Fibroblast of mammary gland (primary cell): ENCODE measurements at regions not wholly inside any gene's neighbourhood (a gene's known extent, or its start where the extent isn't known, plus 50 kb on each side); places are given as distances from the start of the nearest gene placed in this dataset.

Experiments
- DNase-seq: peaks from one replicate; pipeline ENCODE4 v3.0.0-alpha.2; 2010; ENCODE audit warnings: low read depth
- H3K4me3 ChIP-seq: 2 replicates; pipeline ENCODE4 v1.5.1; 2011; ENCODE audit warnings: low read depth, mild to moderate bottlenecking, low read length, moderate library complexity; ENCODE audit not compliant: control insufficient read depth
- CTCF ChIP-seq: conservative IDR thresholded peaks from 2 replicates; pipeline ENCODE4 v1.5.1; 2011; ENCODE audit warnings: low read depth, low read length, inconsistent platforms; ENCODE audit not compliant: control insufficient read depth, insufficient read depth

GRCh38 chr5:2492476-2492875 is 259.0 kb downstream of the IRX2 start:
- no peak for DNase-seq
- TF ChIP-seq CTCF, result no peak
- H3K4me3 ChIP-seq, result no peak overlapping the region

DNA sequence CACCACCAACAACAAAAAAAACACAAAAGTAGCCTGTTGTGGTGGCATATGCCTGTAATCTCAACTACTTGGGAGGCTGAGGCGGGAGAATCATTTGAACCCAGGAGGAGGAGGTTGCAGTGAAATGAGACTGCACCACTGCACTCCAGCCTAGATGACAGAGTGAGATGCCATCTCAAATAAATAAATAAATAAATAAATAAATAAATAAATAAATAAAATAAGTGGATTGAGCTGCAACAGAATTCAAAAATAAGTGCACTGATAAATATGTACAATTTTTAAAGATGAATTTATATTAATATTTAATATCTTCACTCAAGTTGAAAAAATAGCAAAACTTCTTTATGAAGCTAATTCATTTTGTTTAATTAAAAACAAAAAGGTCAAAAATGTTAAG is 259.6 kb downstream of the IRX2 start:
- TF ChIP-seq CTCF, result no peak
- no peak for DNase-seq
- no peak overlapping the region for H3K4me3 ChIP-seq

GRCh38 chr5:2489306-2489705 is 262.2 kb downstream of the IRX2 start:
- no peak for TF ChIP-seq CTCF
- no peak for DNase-seq

DNA sequence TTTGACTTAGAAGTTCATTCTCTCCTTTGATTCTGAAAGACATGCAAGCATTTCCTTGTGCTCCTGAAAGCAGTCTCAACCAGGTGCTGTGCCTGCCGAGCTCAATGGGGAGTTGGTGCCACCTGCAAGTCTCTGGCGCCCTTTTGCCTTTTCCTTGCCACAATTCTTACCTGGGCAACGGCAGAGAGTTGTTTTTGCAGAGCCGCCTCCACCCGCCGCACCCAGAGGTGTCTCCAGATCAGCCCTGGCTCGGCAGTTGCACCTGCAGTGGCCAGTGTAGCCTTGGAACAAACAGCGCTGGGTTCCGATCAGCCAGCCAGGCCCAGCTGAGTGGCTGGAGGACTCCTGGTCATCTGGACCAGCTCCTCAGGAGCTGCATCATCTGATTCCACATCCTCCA is 262.9 kb downstream of the IRX2 start:
- no peak overlapping the region for H3K4me3 ChIP-seq
- no peak for TF ChIP-seq CTCF

More at GRCh38 chr5:2489306-2489705, 262.2 kb downstream of the IRX2 start:
- H3K4me3 ChIP-seq, result no peak overlapping the region

DNA sequence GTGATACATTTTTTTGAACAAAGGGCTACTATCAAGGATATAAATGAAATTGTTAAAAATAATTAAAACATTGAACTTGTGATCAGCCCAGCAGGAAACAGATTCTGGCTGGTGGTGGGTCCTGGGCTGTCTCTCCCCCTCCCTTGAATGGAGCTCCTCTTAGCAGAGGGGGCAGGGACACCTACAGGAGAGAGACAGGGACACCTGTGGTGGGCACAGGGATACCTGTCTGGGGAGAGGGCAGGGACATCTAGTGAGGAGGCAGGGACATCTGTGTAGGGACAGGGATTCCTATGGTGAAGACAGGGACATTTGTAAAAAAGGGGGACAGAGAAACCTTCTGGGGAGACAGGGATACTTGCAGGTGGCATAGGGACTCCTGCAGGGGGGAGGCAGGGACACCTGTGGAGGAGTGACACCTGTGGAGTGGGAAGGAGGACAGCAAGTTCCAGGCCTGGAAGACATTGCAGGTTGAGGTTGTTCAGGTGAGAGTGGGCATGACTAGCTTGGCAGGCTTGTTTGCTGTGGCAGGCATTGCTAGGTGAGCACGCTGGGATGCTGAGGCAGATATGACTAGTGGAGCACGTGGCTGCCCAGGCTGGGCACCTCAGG is 264.2 kb downstream of the IRX2 start:
- TF ChIP-seq CTCF, result no peak
- no peak for DNase-seq
- no peak overlapping the region for H3K4me3 ChIP-seq

More for the DNA sequence above, 262.9 kb downstream of the IRX2 start:
- DNase-seq, result no peak

- no peak for DNase-seq
- TF ChIP-seq CTCF, result no peak
- H3K4me3 ChIP-seq, result no peak overlapping the region
Measured at GRCh38 chr5:2486373-2486772, 265.1 kb downstream of the IRX2 start.

DNA sequence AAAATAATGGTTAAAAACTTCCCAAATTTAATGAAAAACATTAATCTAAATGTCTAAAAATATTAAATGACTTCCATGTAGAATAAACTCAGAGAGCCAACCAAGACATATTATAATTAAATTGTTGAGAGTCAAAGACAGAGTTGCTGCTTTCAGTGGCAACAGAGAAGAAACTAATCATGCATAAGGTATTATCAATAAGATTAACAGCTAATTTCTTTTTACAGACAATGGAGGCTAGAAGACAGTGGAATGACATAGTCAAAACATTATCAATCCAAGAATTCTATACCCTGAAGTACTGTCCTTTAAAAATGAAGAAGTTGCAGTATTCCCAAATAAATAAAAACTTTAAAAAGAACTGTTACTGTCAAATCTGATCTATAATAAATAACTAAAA is 268.7 kb downstream of the IRX2 start:
- no peak for DNase-seq
- TF ChIP-seq CTCF, result no peak
- H3K4me3 ChIP-seq, result no peak overlapping the region
